Nephron (organoid): ENCODE measurements at regions not wholly inside any gene's neighbourhood (a gene's known extent, or its start where the extent isn't known, plus 50 kb on each side); places are given as distances from the start of the nearest gene placed in this dataset.

Experiments used
- H3K27ac Mint-ChIP-seq, 3 experiments: 2 replicates each; pipeline ENCODE4 v1.8.0; 2020; ENCODE audit warnings: mixed read lengths in 3 of 3, mild to moderate bottlenecking in 2 of 3, moderate library complexity in 1 of 3
- H3K27me3 Mint-ChIP-seq: 2 replicates; pipeline ENCODE4 v1.8.0; 2021; ENCODE audit warnings: low read depth, mild to moderate bottlenecking, moderate library complexity, mixed read lengths
- H3K36me3 Mint-ChIP-seq: 2 replicates; pipeline ENCODE4 v1.8.0; 2020; ENCODE audit warnings: low read depth, mixed read lengths
- H3K4me1 Mint-ChIP-seq: 2 replicates; pipeline ENCODE4 v1.8.0; 2020; ENCODE audit warnings: mixed read lengths
- H3K4me3 Mint-ChIP-seq, 3 experiments: 2 replicates each; pipeline ENCODE4 v1.8.0; 2020; ENCODE audit warnings: mild to moderate bottlenecking in 3 of 3, mixed read lengths in 3 of 3, moderate library complexity in 2 of 3
- H3K9me3 Mint-ChIP-seq: 2 replicates; pipeline ENCODE4 v1.8.0; 2020; ENCODE audit warnings: mixed read lengths
- TF ChIP-seq, protein P1 (sequence below), 3 experiments: fragments of 200-600 bp; sonication (generic); IDR thresholded peaks; one replicate each; pipeline ENCODE4 v1.5.0; 2021; ENCODE audit warnings: antibody characterized with exemption in 3 of 3; ENCODE audit not compliant: unreplicated experiment in 3 of 3

- H3K27ac Mint-ChIP-seq = no peak overlapping the region
- no peaks in the 10 kb centered on the region for H3K4me1 Mint-ChIP-seq
- no peaks in the 10 kb centered on the region for H3K27me3 Mint-ChIP-seq
- no peaks in the 10 kb centered on the region for H3K36me3 Mint-ChIP-seq
- TF ChIP-seq, protein P1, sequence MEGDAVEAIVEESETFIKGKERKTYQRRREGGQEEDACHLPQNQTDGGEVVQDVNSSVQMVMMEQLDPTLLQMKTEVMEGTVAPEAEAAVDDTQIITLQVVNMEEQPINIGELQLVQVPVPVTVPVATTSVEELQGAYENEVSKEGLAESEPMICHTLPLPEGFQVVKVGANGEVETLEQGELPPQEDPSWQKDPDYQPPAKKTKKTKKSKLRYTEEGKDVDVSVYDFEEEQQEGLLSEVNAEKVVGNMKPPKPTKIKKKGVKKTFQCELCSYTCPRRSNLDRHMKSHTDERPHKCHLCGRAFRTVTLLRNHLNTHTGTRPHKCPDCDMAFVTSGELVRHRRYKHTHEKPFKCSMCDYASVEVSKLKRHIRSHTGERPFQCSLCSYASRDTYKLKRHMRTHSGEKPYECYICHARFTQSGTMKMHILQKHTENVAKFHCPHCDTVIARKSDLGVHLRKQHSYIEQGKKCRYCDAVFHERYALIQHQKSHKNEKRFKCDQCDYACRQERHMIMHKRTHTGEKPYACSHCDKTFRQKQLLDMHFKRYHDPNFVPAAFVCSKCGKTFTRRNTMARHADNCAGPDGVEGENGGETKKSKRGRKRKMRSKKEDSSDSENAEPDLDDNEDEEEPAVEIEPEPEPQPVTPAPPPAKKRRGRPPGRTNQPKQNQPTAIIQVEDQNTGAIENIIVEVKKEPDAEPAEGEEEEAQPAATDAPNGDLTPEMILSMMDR (IDR thresholded peaks at IDR 0.05; ENCODE audit: unreplicated experiment in 3 of 3) = no peak
- H3K4me3 Mint-ChIP-seq = no peak overlapping the region
- no peaks in the 10 kb centered on the region for H3K9me3 Mint-ChIP-seq
Measured at GRCh38 chr4:187811591-187811990, 184.0 kb upstream of the ZFP42 start.

DNA sequence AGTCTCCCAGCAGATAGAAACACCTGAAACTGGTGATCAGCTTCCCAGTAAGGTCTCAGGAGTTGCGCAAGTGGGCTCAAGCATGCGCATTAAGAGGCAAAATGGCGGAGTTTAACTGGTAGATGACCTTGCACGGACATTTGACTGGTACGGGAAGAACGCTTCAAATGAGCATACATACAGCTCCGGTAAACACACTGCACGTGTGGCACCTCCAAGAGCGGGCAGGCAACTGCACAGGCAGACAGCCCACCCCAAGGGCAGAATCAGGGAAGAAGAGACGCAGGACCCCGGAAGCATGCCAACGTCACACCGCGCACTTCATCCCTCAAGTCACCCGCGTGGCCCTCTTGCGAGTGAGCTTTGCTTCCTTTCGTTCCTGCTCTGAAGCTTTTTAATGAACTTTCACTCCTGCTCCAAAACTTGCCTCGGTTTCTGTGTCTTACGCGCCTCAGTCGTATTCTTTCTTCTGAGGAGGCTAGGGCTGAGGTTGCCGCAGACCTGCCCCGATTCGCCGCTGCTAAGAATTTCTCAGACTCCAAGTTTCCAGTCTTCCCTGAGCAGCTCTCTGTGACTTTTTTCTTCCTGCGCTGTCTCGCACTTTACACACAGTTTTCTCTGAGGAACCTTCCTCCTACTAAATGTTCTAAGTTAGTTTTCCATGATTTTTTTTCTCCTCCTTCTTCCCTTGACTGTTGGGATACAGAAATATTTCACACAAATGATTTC lies 180.7 kb upstream of the ZFP42 start:
- TF ChIP-seq, protein P1 (IDR thresholded peaks at IDR 0.05; ENCODE audit: unreplicated experiment in 3 of 3) = no peak
- H3K27ac Mint-ChIP-seq = no peak overlapping the region
- no peaks in the 10 kb centered on the region for H3K27me3 Mint-ChIP-seq
- no peaks in the 10 kb centered on the region for H3K4me1 Mint-ChIP-seq
- H3K4me3 Mint-ChIP-seq = no peak overlapping the region
- no peaks in the 10 kb centered on the region for H3K9me3 Mint-ChIP-seq
- H3K36me3 Mint-ChIP-seq = no peaks in the 10 kb centered on the region

DNA sequence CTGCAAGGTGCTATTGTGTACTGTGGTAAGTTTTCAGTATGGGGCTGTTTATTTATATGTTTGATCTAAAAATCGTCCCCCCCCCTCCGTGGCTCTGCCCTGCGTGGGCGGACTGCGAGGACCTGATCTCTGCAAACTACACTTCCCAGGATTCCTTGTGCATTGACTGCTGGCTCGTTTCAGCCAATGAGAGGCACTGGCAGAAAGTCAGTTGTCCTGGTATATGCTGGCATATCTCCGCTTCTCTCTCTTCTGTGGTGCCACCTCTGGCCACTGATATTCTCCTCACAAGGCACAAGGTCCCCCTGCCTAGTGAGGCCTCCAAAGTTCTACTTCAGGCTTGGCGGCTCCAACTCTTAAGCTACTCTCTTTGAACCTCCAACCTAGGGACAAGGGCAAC lies 168.8 kb upstream of the ZFP42 start:
- Mint-ChIP-seq H3K27me3 (no peaks in the 10 kb centered on the region), H3K9me3 (peaks cover 2% of the 10 kb centered on the region), H3K36me3 (no peaks in the 10 kb centered on the region), H3K4me1 (no peaks in the 10 kb centered on the region), H3K4me3 (no peak overlapping the region), H3K27ac (no peak overlapping the region)
- TF ChIP-seq, protein P1 (IDR thresholded peaks at IDR 0.05; ENCODE audit: unreplicated experiment in 3 of 3) = no peak

GRCh38 chr4:187827631-187828030 lies 167.9 kb upstream of the ZFP42 start:
- Mint-ChIP-seq H3K27ac (no peak overlapping the region), H3K9me3 (peaks cover 3% of the 10 kb centered on the region), H3K27me3 (no peaks in the 10 kb centered on the region), H3K4me3 (no peak overlapping the region), H3K36me3 (no peaks in the 10 kb centered on the region), H3K4me1 (no peaks in the 10 kb centered on the region)
- TF ChIP-seq, protein P1 (IDR thresholded peaks at IDR 0.05; ENCODE audit: unreplicated experiment in 3 of 3) = no peak

GRCh38 chr4:187839765-187840164 lies 155.8 kb upstream of the ZFP42 start:
- peaks cover 4% of the 10 kb centered on the region for H3K9me3 Mint-ChIP-seq
- no peaks in the 10 kb centered on the region for H3K27me3 Mint-ChIP-seq
- H3K36me3 Mint-ChIP-seq = no peaks in the 10 kb centered on the region
- H3K4me1 Mint-ChIP-seq = no peaks in the 10 kb centered on the region
- no peak overlapping the region for H3K27ac Mint-ChIP-seq
- no peak overlapping the region for H3K4me3 Mint-ChIP-seq
- TF ChIP-seq, protein P1 (IDR thresholded peaks at IDR 0.05; ENCODE audit: unreplicated experiment in 3 of 3) = no peak

DNA sequence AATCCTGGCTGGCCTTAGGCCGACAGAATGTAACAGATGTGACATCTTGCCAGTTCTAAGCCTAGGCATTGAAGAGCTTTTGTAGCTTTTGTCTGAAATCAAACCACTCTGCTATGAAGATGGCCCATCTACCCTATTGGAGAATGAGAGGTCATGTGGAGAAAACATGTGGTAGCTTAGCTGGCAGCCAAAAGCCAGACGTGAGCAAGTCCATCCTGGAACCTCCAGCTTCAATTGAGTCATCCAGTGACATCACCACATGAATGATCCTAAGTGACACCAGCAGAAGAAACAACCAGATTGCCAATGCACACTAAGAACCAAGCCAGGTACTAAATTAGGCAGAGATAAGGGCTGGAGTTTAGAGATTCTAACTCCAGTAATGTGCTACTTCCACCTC lies 154.8 kb upstream of the ZFP42 start:
- Mint-ChIP-seq H3K36me3 (no peaks in the 10 kb centered on the region), H3K4me1 (no peaks in the 10 kb centered on the region), H3K27me3 (no peaks in the 10 kb centered on the region), H3K4me3 (no peak overlapping the region), H3K27ac (no peak overlapping the region), H3K9me3 (peaks cover 6% of the 10 kb centered on the region)
- TF ChIP-seq, protein P1 (IDR thresholded peaks at IDR 0.05; ENCODE audit: unreplicated experiment in 3 of 3) = no peak
